Naive thymus-derived CD8-positive, alpha-beta T cell (primary cell): ENCODE measurements at regions not wholly inside any gene's neighbourhood (a gene's known extent, or its start where the extent isn't known, plus 50 kb on each side); places are given as distances from the start of the nearest gene placed in this dataset.

Source experiments
- ATAC-seq, 2 donors: fragments of 150-1000 bp; cut with Tn5 transposase in 1 of 2; sonication (Bioruptor Pico), chemical (Tn5 transposase) in 1 of 2; 1 replicate in 1 of 2; 2 replicates in 1 of 2; pipeline ENCODE4 v1.10.0; 2021; ENCODE audit warnings: mild to moderate bottlenecking in 2 of 2, moderate library complexity in 2 of 2
- POLR2A ChIA-PET: fragments of 350-600 bp; sonication (Branson Sonifier 250); formaldehyde crosslinking; loops from one replicate; lab custom pipeline; 2021; ENCODE audit warnings: antibody characterized with exemption; lab: Charles Lee
- DNase-seq, 10 donors: peaks; one replicate each; pipeline versions ENCODE4 v3.0.0 to v3.0.0-alpha.2; 2020 to 2022
- H3K27ac Mint-ChIP-seq, 10 donors: one replicate each; pipeline ENCODE4 v1.8.0; 2020 to 2022; ENCODE audit warnings: mild to moderate bottlenecking in 10 of 10, mixed read lengths in 10 of 10, moderate library complexity in 4 of 10, inconsistent platforms in 1 of 10
- H3K27me3 Mint-ChIP-seq, 5 donors: one replicate each; pipeline ENCODE4 v1.8.0; 2021 to 2022; ENCODE audit warnings: mixed read lengths in 5 of 5
- H3K36me3 Mint-ChIP-seq, 3 donors: one replicate each; pipeline ENCODE4 v1.8.0; 2020 to 2022; ENCODE audit warnings: mixed read lengths in 3 of 3, mild to moderate bottlenecking in 2 of 3, inconsistent platforms in 1 of 3
- H3K4me1 Mint-ChIP-seq, 4 donors: one replicate each; pipeline ENCODE4 v1.8.0; 2021 to 2022; ENCODE audit warnings: mixed read lengths in 4 of 4
- H3K4me3 Mint-ChIP-seq, 10 donors: one replicate each; pipeline ENCODE4 v1.8.0; 2020 to 2022; ENCODE audit warnings: mild to moderate bottlenecking in 10 of 10, mixed read lengths in 10 of 10, moderate library complexity in 6 of 10, inconsistent platforms in 1 of 10
- H3K9me3 Mint-ChIP-seq, 9 donors: one replicate each; pipeline ENCODE4 v1.8.0; 2020 to 2022; ENCODE audit warnings: mixed read lengths in 9 of 9, mild to moderate bottlenecking in 3 of 9, inconsistent platforms in 1 of 9, moderate library complexity in 1 of 9

DNA sequence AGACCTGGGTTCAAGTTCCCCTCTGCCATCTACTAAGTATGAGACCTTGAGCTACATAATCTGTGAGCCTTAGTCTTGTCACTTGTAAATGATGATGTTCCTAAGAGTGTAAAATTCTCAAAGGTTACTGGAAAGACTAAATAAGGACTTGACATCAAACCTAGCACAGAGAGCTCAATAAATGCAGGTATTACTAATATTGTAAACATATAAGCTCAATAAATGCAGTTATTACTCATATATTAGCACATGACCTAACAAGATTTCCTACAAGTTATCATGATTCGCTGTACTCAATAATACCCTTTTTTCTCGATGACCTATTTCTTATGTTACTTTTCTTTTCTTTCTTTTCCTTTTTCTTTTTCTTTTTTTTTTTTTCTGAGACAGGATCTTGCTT lies 174.9 kb downstream of the ZNF281 start:
- no peaks in the 10 kb centered on the region for H3K36me3 Mint-ChIP-seq
- POLR2A ChIA-PET = no interaction called here
- H3K4me3 Mint-ChIP-seq = no peak overlapping the region
- DNase-seq = no peak
- ATAC-seq = no peak
- H3K27ac Mint-ChIP-seq = no peak overlapping the region
- H3K9me3 Mint-ChIP-seq = no peaks in the 10 kb centered on the region
- no peaks in the 10 kb centered on the region for H3K4me1 Mint-ChIP-seq
- H3K27me3 Mint-ChIP-seq = peaks cover 4 to 21% (median 7%) of the 10 kb centered on the region in 5 donors

DNA sequence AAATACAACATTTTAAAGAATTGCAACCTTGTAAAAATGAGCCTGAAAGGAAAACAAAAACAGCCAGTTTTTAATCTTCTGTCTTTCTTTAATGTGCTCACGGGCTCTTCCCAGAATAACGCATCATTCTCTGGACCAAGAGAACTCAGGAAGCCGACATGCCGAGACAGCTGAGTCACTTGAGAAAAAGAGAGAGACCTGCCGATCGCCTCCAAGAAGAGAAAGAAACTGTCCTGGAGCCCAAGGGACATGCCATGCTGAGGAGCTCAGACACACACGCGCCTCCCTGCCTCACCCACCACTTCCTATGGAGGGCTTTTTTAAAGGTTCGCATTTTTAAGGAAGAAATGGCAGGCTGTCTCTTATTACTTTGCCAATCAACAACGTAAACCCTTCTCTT lies 176.4 kb downstream of the ZNF281 start:
- Mint-ChIP-seq H3K9me3 (no peaks in the 10 kb centered on the region), H3K27me3 (peaks cover 5 to 24% (median 8%) of the 10 kb centered on the region in 5 donors), H3K36me3 (no peaks in the 10 kb centered on the region), H3K27ac (no peak overlapping the region), H3K4me1 (no peaks in the 10 kb centered on the region), H3K4me3 (no peak overlapping the region)
- no peak for DNase-seq
- POLR2A ChIA-PET = interaction anchor here (0.8 kb wide), 1 partner anchor 59 kb away, joined by 3 read pairs; no protein-coding TSS in a partner anchor
- no peak for ATAC-seq

GRCh38 chr1:200231787-200232231 lies 178.0 kb downstream of the ZNF281 start:
- no peaks in the 10 kb centered on the region for H3K9me3 Mint-ChIP-seq
- H3K27me3 Mint-ChIP-seq = peaks cover 2 to 20% (median 7%) of the 10 kb centered on the region in 5 donors
- no peak overlapping the region for H3K4me3 Mint-ChIP-seq
- H3K27ac Mint-ChIP-seq = no peak overlapping the region
- ATAC-seq (no peak), DNase-seq (no peak)
- H3K36me3 Mint-ChIP-seq = no peaks in the 10 kb centered on the region
- H3K4me1 Mint-ChIP-seq = peaks cover 1 to 3% (median 2%) of the 10 kb centered on the region in 4 donors
- POLR2A ChIA-PET = no interaction called here

DNA sequence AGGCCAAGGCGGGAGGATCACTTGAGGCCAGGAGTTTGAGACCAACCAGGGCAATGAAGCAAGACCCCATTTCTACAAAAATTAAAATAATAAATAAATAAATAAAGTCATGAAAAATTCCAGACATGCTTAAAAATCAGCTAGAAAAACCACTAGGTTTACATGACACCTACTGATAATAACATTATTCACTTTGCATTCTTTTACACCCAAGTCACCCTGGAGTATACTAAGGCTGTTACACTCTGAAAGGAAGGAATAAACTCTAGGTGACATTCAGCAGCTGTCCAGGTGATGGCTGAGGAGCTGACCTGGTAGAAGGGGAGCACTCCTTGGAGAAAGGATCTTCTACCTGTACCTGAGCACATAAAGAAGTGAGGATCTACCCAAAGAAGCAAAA lies 179.2 kb downstream of the ZNF281 start:
- H3K4me1 Mint-ChIP-seq = peaks cover 10 to 15% (median 13%) of the 10 kb centered on the region in 4 donors

GRCh38 chr1:200228486-200228885 lies 181.3 kb downstream of the ZNF281 start:
- H3K9me3 Mint-ChIP-seq = no peaks in the 10 kb centered on the region
- no peak for ATAC-seq
- H3K4me3 Mint-ChIP-seq = no peak overlapping the region
- peaks cover 13 to 21% (median 16%) of the 10 kb centered on the region in 4 donors for H3K4me1 Mint-ChIP-seq
- POLR2A ChIA-PET = no interaction called here
- DNase-seq = no peak
- H3K27ac Mint-ChIP-seq = no peak overlapping the region
- H3K27me3 Mint-ChIP-seq = peaks cover 0 to 15% (median 5%) of the 10 kb centered on the region in 5 donors
- no peaks in the 10 kb centered on the region for H3K36me3 Mint-ChIP-seq

More for the DNA sequence above, 179.2 kb downstream of the ZNF281 start:
- Mint-ChIP-seq H3K36me3 (no peaks in the 10 kb centered on the region), H3K4me3 (no peak overlapping the region), H3K27ac (no peak overlapping the region), H3K27me3 (peaks cover 0 to 13% (median 2%) of the 10 kb centered on the region in 5 donors), H3K9me3 (no peaks in the 10 kb centered on the region)
- DNase-seq = no peak
- POLR2A ChIA-PET = interaction anchor here (0.7 kb wide), 1 partner anchor 67 kb away, joined by 3 read pairs; no protein-coding TSS in a partner anchor
- ATAC-seq = no peak

DNA sequence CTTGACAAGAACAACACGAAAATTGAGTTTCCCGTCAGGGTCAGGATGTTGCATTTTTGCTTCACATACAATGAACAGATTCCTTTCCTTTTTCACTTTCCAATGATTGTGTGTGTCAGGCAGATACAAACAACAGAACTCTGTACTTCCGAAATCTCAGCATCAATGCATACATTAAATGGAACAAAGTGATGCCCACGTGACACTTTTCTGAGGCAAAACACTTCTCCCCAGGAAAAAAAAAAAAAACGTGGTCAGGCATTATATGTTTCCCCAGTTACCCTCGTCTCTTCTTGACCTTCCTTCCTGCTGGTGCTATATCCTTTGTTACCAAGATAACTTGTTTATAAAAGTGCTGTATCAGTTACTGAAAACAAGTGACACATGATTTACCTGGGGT lies 181.8 kb downstream of the ZNF281 start:
- ATAC-seq (no peak), DNase-seq (no peak)
- no peak overlapping the region for H3K4me3 Mint-ChIP-seq
- H3K9me3 Mint-ChIP-seq = no peaks in the 10 kb centered on the region
- peaks cover 13 to 21% (median 16%) of the 10 kb centered on the region in 4 donors for H3K4me1 Mint-ChIP-seq
- no peak overlapping the region for H3K27ac Mint-ChIP-seq
- peaks cover 0 to 17% (median 5%) of the 10 kb centered on the region in 5 donors for H3K27me3 Mint-ChIP-seq
- H3K36me3 Mint-ChIP-seq = no peaks in the 10 kb centered on the region
- POLR2A ChIA-PET = no interaction called here
